Kidney epithelial cell (primary cell): ENCODE measurements at regions not wholly inside any gene's neighbourhood (a gene's known extent, or its start where the extent isn't known, plus 50 kb on each side); places are given as distances from the start of the nearest gene placed in this dataset.
A peak's percentile ranks its signal among the peaks of the same experiment; 100 is the strongest.

Experiments used
- DNase-seq: peaks from one replicate; pipeline ENCODE4 v3.0.0-alpha.2; 2010; ENCODE audit warnings: low read depth
- H3K27me3 ChIP-seq: 2 replicates; pipeline ENCODE4 v1.6.0; 2011; ENCODE audit warnings: low read length; ENCODE audit not compliant: control insufficient read depth, insufficient read depth
- H3K36me3 ChIP-seq: 2 replicates; pipeline ENCODE4 v1.5.1; 2011; ENCODE audit warnings: low read length; ENCODE audit not compliant: control insufficient read depth, insufficient read depth
- H3K4me3 ChIP-seq: 2 replicates; pipeline ENCODE4 v1.5.1; 2011; ENCODE audit warnings: low read depth, mild to moderate bottlenecking, control low read depth, low read length
- CTCF ChIP-seq: IDR thresholded peaks from 2 replicates; pipeline ENCODE4 v1.5.1; 2011; ENCODE audit warnings: mild to moderate bottlenecking, moderate library complexity, low read length, control low read depth, inconsistent platforms; ENCODE audit not compliant: insufficient read depth, poor library complexity, severe bottlenecking

DNA sequence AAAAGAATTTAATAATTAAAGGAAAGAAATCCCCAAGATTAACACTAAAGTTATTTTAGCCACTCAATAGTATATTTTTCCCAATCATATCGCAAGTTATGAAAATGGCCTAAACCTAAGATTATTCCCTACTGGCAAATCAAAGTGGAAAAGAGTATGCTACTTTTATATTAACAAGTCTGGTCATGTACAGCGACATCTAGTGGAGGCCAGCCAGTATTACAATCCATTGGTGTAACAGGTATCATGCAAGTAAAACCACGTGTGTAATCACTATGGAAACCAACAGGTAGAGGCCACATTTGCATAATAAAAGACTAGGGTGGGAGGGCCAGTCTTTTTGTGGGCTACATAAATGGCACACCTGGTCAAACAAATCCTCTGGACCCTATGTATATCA is 976.4 kb upstream of the CDH9 start:
- DNase-seq: no peak
- TF ChIP-seq CTCF: peak; percentile 24
- no peak overlapping the region for H3K4me3 ChIP-seq

DNA sequence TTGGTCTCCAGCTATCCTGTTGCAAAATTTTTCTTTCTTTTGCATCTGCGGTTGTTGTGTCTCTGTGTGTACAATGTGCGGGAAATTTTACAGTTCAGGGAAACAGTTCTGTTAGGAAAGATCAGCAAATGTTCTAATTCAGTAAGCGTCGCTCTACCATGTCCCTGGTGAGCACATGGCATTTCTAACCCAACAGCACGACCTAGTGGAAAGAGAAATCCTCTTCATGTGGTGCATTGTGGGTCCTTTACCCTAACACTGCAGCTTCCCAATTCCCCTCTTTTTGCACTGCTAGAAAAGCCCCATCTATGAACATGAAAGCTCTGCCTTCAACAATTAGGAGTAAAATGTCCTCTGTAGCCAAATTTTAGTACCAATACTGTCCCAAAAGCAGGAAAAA is 974.2 kb upstream of the CDH9 start:
- Histone ChIP-seq H3K27me3 (no peaks in the 10 kb centered on the region), H3K4me3 (no peak overlapping the region), H3K36me3 (no peaks in the 10 kb centered on the region)
- no peak for TF ChIP-seq CTCF
- DNase-seq: no peak

More for the DNA sequence above, 976.4 kb upstream of the CDH9 start:
- Histone ChIP-seq H3K36me3 (no peaks in the 10 kb centered on the region), H3K27me3 (no peaks in the 10 kb centered on the region)

DNA sequence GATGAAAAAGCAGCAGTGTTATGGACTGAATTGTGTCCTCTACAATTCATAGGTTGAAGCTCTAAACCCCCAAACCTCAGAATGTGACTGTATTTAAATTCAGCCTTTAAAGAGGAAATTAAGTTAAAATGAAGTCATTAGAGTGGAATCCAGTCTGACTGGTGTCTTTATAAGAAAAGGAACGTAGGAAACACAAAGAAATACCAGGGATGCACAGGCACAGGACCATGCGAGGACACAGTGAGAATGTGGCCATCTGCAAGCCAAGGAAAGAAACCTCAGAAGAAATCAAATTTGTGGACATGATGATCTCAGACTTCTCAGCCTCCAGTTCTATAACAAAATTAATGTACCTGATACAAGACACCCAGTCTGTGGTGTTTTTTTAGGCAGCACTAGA is 971.2 kb upstream of the CDH9 start:
- no peak overlapping the region for H3K4me3 ChIP-seq
- no peaks in the 10 kb centered on the region for H3K27me3 ChIP-seq
- peak; percentile 34 for DNase-seq
- no peak for TF ChIP-seq CTCF
- no peaks in the 10 kb centered on the region for H3K36me3 ChIP-seq

GRCh38 chr5:27996665-27997064 is 958.3 kb upstream of the CDH9 start:
- DNase-seq: no peak
- H3K36me3 ChIP-seq: no peaks in the 10 kb centered on the region
- H3K27me3 ChIP-seq: no peaks in the 10 kb centered on the region
- no peak overlapping the region for H3K4me3 ChIP-seq
- no peak for TF ChIP-seq CTCF

GRCh38 chr5:27995867-27996266 is 957.5 kb upstream of the CDH9 start:
- H3K27me3 ChIP-seq: no peaks in the 10 kb centered on the region
- no peaks in the 10 kb centered on the region for H3K36me3 ChIP-seq
- no peak for DNase-seq
- no peak overlapping the region for H3K4me3 ChIP-seq
- no peak for TF ChIP-seq CTCF

GRCh38 chr5:27978322-27978721 is 939.9 kb upstream of the CDH9 start:
- TF ChIP-seq CTCF: no peak
- no peaks in the 10 kb centered on the region for H3K27me3 ChIP-seq
- DNase-seq: no peak
- H3K4me3 ChIP-seq: no peak overlapping the region
- no peaks in the 10 kb centered on the region for H3K36me3 ChIP-seq
